ENCODE measurements at regions not wholly inside any gene's neighbourhood (a gene's known extent, or its start where the extent isn't known, plus 50 kb on each side); places are given as distances from the start of the nearest gene placed in this dataset.

DNA sequence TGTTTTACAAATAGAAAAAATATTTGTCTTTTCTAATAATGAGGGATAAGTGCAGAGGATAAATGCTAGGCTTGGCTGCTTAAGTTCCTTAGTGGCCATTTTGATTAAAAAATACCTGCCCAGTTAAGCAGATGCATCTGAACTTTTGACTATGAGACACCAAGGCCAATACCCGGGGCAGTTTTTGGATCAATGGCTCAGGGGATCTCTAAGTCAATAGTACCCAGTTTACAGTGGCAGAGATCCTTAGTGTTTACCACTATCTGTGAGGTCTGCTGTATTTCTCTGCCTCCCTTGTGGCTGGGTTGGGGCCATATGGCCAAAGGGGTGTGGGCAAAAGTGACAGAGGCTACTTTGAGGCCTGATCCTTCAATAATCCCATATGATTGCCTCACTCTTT, 184.5 kb upstream of the MAST4 start:
- TF ChIP-seq, protein P1, sequence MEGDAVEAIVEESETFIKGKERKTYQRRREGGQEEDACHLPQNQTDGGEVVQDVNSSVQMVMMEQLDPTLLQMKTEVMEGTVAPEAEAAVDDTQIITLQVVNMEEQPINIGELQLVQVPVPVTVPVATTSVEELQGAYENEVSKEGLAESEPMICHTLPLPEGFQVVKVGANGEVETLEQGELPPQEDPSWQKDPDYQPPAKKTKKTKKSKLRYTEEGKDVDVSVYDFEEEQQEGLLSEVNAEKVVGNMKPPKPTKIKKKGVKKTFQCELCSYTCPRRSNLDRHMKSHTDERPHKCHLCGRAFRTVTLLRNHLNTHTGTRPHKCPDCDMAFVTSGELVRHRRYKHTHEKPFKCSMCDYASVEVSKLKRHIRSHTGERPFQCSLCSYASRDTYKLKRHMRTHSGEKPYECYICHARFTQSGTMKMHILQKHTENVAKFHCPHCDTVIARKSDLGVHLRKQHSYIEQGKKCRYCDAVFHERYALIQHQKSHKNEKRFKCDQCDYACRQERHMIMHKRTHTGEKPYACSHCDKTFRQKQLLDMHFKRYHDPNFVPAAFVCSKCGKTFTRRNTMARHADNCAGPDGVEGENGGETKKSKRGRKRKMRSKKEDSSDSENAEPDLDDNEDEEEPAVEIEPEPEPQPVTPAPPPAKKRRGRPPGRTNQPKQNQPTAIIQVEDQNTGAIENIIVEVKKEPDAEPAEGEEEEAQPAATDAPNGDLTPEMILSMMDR (conservative IDR thresholded peaks at IDR 0.05; ENCODE audit: low read length), result no peak
- TF ChIP-seq EZH2phosphoT487 (IDR thresholded peaks at IDR 0.05; ENCODE audit: borderline replicate concordance), result no peak
